ENCODE measurements at regions not wholly inside any gene's neighbourhood (a gene's known extent, or its start where the extent isn't known, plus 50 kb on each side); places are given as distances from the start of the nearest gene placed in this dataset.

- no peaks in the 10 kb centered on the region for H3K9me3 ChIP-seq (ENCODE audit: low read length)
- H3K4me2 ChIP-seq (ENCODE audit: low read length): no peak overlapping the region
- H3K27me3 ChIP-seq (ENCODE audit: insufficient read depth, low read length): no peaks in the 10 kb centered on the region
- H3K4me1 ChIP-seq (ENCODE audit: insufficient read depth, low read length, severe bottlenecking): no peaks in the 10 kb centered on the region
- no peaks in the 10 kb centered on the region for H3K79me2 ChIP-seq (ENCODE audit: insufficient read depth, low read length)
- no peak overlapping the region for H3K4me3 ChIP-seq (ENCODE audit: low read depth, low read length, poor library complexity, severe bottlenecking)
- no peaks in the 10 kb centered on the region for H3K36me3 ChIP-seq (ENCODE audit: insufficient read depth, low read length)
- H2AFZ ChIP-seq (ENCODE audit: low read length): no peak overlapping the region
- no peak overlapping the region for H3K27ac ChIP-seq (ENCODE audit: low read depth, low read length, poor library complexity, severe bottlenecking)
- H4K20me1 ChIP-seq (ENCODE audit: insufficient read depth, low read length): no peaks in the 10 kb centered on the region
- no peaks in the 10 kb centered on the region for H3F3A ChIP-seq (ENCODE audit: insufficient read depth, low read length)
- no peaks in the 10 kb centered on the region for H3K9me2 ChIP-seq (ENCODE audit: low read depth, low read length)
- TF ChIP-seq, protein P1, sequence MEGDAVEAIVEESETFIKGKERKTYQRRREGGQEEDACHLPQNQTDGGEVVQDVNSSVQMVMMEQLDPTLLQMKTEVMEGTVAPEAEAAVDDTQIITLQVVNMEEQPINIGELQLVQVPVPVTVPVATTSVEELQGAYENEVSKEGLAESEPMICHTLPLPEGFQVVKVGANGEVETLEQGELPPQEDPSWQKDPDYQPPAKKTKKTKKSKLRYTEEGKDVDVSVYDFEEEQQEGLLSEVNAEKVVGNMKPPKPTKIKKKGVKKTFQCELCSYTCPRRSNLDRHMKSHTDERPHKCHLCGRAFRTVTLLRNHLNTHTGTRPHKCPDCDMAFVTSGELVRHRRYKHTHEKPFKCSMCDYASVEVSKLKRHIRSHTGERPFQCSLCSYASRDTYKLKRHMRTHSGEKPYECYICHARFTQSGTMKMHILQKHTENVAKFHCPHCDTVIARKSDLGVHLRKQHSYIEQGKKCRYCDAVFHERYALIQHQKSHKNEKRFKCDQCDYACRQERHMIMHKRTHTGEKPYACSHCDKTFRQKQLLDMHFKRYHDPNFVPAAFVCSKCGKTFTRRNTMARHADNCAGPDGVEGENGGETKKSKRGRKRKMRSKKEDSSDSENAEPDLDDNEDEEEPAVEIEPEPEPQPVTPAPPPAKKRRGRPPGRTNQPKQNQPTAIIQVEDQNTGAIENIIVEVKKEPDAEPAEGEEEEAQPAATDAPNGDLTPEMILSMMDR (IDR thresholded peaks at IDR 0.05; ENCODE audit: low read length): no peak
- TF ChIP-seq EZH2 (IDR thresholded peaks at IDR 0.05; ENCODE audit: borderline replicate concordance, low read length): no peak
- no peak overlapping the region for H3K9ac ChIP-seq (ENCODE audit: low read length)
Observed at GRCh38 chr4:26139310-26139924, 181.4 kb upstream of the RBPJ start.

DNA sequence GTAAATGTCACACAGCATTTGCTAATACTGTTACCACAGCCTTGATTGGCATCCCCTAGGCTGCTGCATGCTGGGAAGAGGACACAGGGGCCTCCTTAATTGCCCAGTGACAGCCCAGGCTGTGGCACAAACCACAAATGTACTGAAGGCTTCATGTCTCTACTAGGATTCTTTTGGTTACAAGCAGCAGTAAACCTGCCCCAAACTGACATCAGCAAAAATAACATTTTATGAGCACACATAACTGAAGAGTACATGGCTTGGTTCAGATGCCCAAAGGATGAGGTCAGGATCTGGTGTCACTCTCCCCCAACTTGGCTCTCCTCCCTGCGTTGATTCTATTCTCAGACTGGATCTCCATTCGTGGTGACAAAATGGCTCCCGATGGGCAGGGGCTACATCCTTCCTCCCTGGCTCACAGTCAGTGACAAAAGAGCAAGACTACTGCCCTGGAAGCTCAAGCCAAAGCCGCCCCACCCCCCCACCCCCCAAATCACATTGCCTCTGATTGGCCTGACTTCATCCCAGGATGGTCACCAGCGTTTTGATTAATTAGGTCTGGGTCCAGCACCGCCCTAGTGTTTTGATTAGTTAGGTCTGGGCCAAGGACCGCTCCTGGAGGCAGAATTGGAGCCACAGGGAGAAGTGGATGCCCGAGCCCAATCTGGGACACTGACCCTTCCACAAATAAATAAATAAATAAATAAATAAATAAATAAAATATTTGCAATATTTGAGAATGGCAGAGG is 180.5 kb upstream of the RBPJ start:
- no peak overlapping the region for H3K4me3 ChIP-seq (ENCODE audit: low read depth, low read length, poor library complexity, severe bottlenecking)
- no peaks in the 10 kb centered on the region for H4K20me1 ChIP-seq (ENCODE audit: insufficient read depth, low read length)
- no peaks in the 10 kb centered on the region for H3K4me1 ChIP-seq (ENCODE audit: insufficient read depth, low read length, severe bottlenecking)
- H3K27me3 ChIP-seq (ENCODE audit: insufficient read depth, low read length): no peaks in the 10 kb centered on the region
- no peaks in the 10 kb centered on the region for H3F3A ChIP-seq (ENCODE audit: insufficient read depth, low read length)
- no peak overlapping the region for H3K9ac ChIP-seq (ENCODE audit: low read length)
- H3K79me2 ChIP-seq (ENCODE audit: insufficient read depth, low read length): no peaks in the 10 kb centered on the region
- no peak overlapping the region for H3K27ac ChIP-seq (ENCODE audit: low read depth, low read length, poor library complexity, severe bottlenecking)
- H2AFZ ChIP-seq (ENCODE audit: low read length): no peak overlapping the region
- no peaks in the 10 kb centered on the region for H3K9me2 ChIP-seq (ENCODE audit: low read depth, low read length)
- H3K4me2 ChIP-seq (ENCODE audit: low read length): no peak overlapping the region
- TF ChIP-seq, protein P1 (IDR thresholded peaks at IDR 0.05; ENCODE audit: low read length): no peak
- TF ChIP-seq EZH2 (IDR thresholded peaks at IDR 0.05; ENCODE audit: borderline replicate concordance, low read length): no peak
- no peaks in the 10 kb centered on the region for H3K9me3 ChIP-seq (ENCODE audit: low read length)
- H3K36me3 ChIP-seq (ENCODE audit: insufficient read depth, low read length): no peaks in the 10 kb centered on the region

DNA sequence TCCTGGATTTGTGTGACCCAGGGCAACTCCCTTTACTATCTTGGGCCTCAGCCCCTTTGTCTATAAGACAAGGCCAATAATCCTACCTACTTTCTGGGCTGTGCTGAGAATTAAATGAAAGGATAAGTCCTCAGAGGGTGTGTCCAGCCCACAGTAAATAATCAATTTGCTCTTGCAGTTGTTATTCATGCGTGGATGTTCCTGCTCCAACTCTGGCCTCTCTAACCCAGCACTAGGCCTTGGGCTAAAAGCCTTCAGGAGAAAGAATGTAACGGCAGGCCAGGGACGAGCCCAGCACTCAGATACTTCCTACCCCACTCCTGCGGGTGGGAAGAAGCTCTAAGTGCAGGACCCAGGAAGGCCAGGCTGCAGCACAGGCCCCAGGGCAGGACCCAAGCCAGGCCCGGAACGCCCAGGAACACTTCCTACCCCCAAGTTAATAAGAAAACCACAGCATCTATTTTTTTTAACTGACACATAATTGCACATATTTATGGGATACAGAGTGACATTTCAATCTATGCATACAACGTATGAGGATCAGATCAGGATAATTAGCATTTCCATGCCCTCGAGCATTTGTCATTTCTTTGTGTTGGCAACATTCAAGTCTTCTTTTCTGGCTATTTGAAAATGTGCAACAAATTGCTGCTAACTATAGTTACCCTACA is 179.6 kb upstream of the RBPJ start:
- H4K20me1 ChIP-seq (ENCODE audit: insufficient read depth, low read length): no peaks in the 10 kb centered on the region
- no peaks in the 10 kb centered on the region for H3K36me3 ChIP-seq (ENCODE audit: insufficient read depth, low read length)
- no peaks in the 10 kb centered on the region for H3K79me2 ChIP-seq (ENCODE audit: insufficient read depth, low read length)
- TF ChIP-seq, protein P1 (IDR thresholded peaks at IDR 0.05; ENCODE audit: low read length): no peak
- no peak for TF ChIP-seq EZH2 (IDR thresholded peaks at IDR 0.05; ENCODE audit: borderline replicate concordance, low read length)
- no peak overlapping the region for H3K27ac ChIP-seq (ENCODE audit: low read depth, low read length, poor library complexity, severe bottlenecking)
- H3K9ac ChIP-seq (ENCODE audit: low read length): no peak overlapping the region
- H3F3A ChIP-seq (ENCODE audit: insufficient read depth, low read length): no peaks in the 10 kb centered on the region
- H3K9me3 ChIP-seq (ENCODE audit: low read length): no peaks in the 10 kb centered on the region
- H3K4me3 ChIP-seq (ENCODE audit: low read depth, low read length, poor library complexity, severe bottlenecking): no peak overlapping the region
- no peak overlapping the region for H2AFZ ChIP-seq (ENCODE audit: low read length)
- H3K9me2 ChIP-seq (ENCODE audit: low read depth, low read length): no peaks in the 10 kb centered on the region
- no peak overlapping the region for H3K4me2 ChIP-seq (ENCODE audit: low read length)
- H3K4me1 ChIP-seq (ENCODE audit: insufficient read depth, low read length, severe bottlenecking): no peaks in the 10 kb centered on the region
- H3K27me3 ChIP-seq (ENCODE audit: insufficient read depth, low read length): no peaks in the 10 kb centered on the region

Data from OCI-LY1 (cell line).